GM12875 (cell line): ENCODE measurements at regions not wholly inside any gene's neighbourhood (a gene's known extent, or its start where the extent isn't known, plus 50 kb on each side); places are given as distances from the start of the nearest gene placed in this dataset.

ENCODE experiments used
- H3K4me3 ChIP-seq: one replicate; pipeline ENCODE4 v1.5.1; 2011; ENCODE audit warnings: low read depth, low read length, control low read depth
- TF ChIP-seq, protein P1 (sequence below): IDR thresholded peaks from 2 replicates; pipeline ENCODE4 v1.5.1; 2011; ENCODE audit warnings: low read depth, mild to moderate bottlenecking, control low read depth, inconsistent platforms, low read length, moderate library complexity, borderline replicate concordance; ENCODE audit not compliant: insufficient read depth

DNA sequence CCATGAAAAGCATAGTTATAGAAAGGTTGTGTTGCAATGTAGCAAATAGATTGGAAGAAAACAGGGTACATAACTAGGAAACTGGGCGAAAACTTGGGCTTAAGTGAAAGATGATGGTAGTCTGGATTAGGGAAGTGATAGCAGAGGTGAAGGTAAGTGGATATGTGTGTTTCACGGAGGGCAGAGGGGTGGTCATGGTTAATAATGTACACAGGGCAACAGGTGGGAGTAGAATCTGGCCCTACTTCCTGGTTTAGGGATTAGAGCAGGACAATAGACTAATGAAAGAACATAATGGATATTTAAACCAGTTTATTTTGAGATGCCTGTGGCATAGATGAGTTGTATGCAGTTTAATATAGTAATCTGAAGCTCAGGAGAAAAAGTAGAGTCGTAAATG lies 257.3 kb upstream of the SPRY2 start:
- H3K4me3 ChIP-seq = no peak overlapping the region
- TF ChIP-seq, protein P1, sequence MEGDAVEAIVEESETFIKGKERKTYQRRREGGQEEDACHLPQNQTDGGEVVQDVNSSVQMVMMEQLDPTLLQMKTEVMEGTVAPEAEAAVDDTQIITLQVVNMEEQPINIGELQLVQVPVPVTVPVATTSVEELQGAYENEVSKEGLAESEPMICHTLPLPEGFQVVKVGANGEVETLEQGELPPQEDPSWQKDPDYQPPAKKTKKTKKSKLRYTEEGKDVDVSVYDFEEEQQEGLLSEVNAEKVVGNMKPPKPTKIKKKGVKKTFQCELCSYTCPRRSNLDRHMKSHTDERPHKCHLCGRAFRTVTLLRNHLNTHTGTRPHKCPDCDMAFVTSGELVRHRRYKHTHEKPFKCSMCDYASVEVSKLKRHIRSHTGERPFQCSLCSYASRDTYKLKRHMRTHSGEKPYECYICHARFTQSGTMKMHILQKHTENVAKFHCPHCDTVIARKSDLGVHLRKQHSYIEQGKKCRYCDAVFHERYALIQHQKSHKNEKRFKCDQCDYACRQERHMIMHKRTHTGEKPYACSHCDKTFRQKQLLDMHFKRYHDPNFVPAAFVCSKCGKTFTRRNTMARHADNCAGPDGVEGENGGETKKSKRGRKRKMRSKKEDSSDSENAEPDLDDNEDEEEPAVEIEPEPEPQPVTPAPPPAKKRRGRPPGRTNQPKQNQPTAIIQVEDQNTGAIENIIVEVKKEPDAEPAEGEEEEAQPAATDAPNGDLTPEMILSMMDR = no peak

DNA sequence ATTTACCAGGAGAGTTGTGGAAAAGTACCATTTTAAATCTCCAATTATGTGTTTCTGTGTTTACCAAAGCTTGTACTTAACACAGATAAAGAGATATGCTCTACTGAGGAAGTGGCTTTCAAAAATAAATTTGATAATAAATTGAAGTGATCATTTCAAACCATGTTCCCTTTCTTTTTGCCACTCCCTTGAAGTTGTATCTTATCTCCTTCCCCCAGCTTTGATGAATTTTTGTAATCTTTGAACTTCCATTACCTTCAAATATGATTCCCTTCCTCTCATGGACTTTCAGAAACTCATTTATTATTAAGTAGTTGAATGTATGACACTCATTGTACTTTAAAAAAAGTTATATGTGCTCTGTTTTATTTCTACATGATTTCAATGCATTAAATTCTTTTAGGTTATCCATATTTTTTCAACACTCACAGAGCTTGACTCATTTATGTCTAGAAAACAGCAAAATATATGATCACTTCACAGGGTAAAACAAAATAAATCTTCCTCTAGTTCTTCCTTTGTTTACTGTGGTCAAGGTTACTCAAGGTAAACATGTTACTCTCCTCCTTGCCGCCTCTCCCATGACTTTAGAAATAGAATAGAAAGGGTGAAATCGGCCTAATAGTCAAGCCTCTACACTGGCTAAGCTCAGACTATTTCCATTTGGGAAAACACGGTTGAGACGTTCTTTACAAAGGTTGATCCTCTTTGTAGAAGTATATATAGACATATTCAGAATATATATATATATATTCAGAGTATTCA lies 251.2 kb upstream of the SPRY2 start:
- no peak overlapping the region for H3K4me3 ChIP-seq
- TF ChIP-seq, protein P1 = no peak

DNA sequence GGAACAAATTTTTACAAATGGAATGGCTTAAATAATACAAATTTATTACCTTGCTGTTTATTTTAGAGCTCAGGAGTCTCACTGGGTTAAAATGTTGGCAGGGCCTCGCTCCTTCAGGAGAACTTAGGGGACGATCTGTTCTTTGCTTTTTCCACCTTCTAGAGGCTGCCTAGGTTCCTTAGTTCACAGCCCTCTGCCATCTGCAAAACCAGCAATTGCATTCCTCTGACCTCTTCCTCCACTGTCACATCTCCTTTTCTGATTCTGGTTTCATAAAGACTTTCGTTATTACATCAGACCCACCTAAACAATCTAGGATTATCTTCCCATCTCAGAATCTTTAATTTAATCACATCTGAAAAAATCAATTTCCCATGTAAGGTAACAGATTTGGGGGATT lies 249.6 kb upstream of the SPRY2 start:
- TF ChIP-seq, protein P1 = no peak
- no peak overlapping the region for H3K4me3 ChIP-seq

DNA sequence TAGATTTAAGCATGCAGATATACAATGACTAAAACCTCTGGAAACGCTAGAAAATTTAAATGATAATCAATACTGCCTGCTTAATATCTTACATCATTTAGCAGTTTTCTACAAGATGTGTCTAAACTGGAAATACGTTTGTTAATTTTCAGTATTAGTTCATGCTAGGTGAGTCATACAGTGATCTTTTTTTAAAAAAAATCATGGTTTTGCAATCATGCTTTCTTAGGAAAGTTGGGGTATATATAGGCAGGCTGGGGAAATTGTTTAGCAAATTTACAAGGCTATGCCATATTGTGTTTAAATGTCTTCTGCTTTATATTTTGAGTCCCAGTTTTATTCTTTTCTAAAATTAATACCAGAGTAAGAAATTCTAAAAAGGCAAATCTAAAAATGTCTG lies 245.4 kb upstream of the SPRY2 start:
- TF ChIP-seq, protein P1 = no peak
- no peak overlapping the region for H3K4me3 ChIP-seq

DNA sequence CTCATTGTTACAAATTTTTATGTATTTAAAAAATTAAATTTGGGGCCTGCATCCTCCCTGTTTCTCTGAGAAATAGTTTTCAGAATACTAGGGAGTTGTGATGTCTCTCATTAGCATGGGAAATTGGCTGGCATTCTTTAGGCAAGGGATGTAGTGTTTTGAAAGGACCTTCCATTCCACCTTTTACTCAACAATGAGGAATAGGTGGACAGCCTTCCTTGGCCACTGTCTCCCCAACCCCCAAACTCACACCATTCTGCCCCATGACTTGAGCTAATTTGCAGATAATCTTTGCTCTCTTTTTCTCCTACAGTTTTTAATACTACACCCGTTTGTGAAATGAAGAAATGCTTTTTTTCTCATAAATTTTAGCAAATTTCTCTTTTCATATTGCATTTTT lies 244.6 kb upstream of the SPRY2 start:
- H3K4me3 ChIP-seq = no peak overlapping the region
- TF ChIP-seq, protein P1 = no peak

DNA sequence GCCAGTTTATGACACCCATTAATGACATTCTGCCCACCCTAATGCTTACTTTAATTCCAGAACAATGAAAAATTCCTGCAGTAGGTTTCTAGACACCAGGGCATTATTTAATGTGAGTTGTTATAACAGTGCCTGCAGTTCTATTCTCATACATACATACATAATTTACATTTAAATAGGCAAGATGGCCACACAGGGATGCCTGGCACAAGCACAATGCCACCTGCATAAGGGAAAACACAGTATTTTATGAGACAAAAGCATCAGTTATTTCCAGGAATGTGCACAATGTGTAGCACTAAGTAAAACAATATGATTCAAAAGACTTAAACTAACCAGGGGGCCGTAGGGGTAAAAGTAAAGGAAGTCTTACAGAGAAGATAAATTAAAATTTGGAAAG lies 243.9 kb upstream of the SPRY2 start:
- TF ChIP-seq, protein P1 = no peak
- no peak overlapping the region for H3K4me3 ChIP-seq

DNA sequence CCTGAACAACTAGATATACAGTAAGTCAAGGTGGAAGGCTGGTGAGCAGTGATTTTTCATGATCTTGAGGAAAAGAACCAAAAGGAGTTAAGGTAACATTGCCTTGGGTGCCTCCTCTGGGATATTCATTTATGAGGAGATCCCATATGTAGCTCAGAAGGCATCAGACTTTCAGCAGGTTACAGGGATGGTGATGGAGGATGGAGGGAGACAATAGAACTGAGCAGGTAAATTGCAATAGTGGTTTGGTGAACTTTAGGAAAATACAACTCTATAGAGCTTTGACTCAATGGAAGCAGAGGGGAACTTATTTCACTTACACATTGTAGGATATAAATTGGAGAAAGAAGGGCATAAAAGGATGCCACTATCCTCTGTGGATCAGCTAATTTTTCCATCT lies 243.4 kb upstream of the SPRY2 start:
- no peak overlapping the region for H3K4me3 ChIP-seq
- TF ChIP-seq, protein P1 = no peak
